ENCODE measurements at regions not wholly inside any gene's neighbourhood (a gene's known extent, or its start where the extent isn't known, plus 50 kb on each side); places are given as distances from the start of the nearest gene placed in this dataset.

DNA sequence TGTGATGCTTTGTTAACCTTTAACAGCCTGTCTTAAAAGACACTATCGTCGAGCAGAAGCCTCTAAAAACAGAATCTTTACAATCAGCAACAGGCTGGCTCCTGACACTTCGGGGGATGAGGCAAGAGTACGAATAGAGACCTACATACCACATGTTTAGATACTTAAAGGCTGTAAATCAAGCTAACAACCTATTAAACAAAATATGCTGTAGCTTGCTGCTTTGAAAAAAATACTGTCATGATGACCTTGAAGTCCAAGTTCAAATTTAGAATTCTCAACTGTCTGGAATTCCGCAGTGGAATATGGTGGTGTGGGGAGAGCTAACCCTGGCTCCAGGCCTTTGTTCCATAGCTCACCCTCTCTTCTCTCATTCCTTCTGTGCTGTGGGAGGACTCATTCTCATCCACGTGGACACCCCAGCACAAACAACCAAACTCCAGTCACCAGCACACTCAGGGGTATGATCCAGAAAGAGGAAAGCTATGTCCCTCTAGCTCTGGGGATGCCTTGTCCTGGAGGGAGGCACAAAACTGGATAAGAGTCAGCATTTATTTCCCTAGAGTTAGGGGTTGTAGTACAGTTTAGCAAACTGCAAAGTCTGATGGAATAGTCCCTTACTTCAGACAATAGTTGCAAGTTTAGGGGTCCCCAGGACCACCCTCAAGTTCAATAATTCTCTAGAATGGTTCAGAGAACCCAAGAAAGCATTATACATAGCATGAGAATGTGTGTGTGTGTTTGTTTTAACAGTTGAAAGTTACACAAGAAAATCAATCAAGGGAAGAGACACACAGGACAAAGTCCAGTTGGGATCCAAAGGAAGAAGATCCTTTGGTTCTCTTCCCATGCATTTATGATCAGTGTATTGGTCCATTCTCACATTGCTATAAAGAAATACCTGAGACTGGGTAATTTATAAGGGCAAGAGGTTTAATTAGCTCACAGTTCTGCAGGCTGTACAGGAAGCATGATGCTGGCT lies 196.1 kb upstream of the SVIL start (continued):
- no peak for TF ChIP-seq FOSL1 (CRISPR knock-in tag; IDR thresholded peaks at IDR 0.05; ENCODE audit: borderline replicate concordance)
- no peak for TF ChIP-seq HDAC2 (CRISPR knock-in tag; IDR thresholded peaks at IDR 0.05)
- TF ChIP-seq GATAD1 (CRISPR knock-in tag; IDR thresholded peaks at IDR 0.05): no peak
- TF ChIP-seq, protein P1, sequence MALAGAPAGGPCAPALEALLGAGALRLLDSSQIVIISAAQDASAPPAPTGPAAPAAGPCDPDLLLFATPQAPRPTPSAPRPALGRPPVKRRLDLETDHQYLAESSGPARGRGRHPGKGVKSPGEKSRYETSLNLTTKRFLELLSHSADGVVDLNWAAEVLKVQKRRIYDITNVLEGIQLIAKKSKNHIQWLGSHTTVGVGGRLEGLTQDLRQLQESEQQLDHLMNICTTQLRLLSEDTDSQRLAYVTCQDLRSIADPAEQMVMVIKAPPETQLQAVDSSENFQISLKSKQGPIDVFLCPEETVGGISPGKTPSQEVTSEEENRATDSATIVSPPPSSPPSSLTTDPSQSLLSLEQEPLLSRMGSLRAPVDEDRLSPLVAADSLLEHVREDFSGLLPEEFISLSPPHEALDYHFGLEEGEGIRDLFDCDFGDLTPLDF (CRISPR knock-in tag; IDR thresholded peaks at IDR 0.05): no peak
- TF ChIP-seq MIXL1 (CRISPR knock-in tag; IDR thresholded peaks at IDR 0.05): no peak
- no peak for TF ChIP-seq ZNF646 (CRISPR knock-in tag; IDR thresholded peaks at IDR 0.05)
- no peak for TF ChIP-seq ZNF280B (CRISPR knock-in tag; IDR thresholded peaks at IDR 0.05; ENCODE audit: borderline replicate concordance)
- TF ChIP-seq MXD3 (CRISPR knock-in tag; IDR thresholded peaks at IDR 0.05): no peak
- no peak for TF ChIP-seq SAP130 (CRISPR knock-in tag; IDR thresholded peaks at IDR 0.05; ENCODE audit: low read depth)
- TF ChIP-seq, protein P2, sequence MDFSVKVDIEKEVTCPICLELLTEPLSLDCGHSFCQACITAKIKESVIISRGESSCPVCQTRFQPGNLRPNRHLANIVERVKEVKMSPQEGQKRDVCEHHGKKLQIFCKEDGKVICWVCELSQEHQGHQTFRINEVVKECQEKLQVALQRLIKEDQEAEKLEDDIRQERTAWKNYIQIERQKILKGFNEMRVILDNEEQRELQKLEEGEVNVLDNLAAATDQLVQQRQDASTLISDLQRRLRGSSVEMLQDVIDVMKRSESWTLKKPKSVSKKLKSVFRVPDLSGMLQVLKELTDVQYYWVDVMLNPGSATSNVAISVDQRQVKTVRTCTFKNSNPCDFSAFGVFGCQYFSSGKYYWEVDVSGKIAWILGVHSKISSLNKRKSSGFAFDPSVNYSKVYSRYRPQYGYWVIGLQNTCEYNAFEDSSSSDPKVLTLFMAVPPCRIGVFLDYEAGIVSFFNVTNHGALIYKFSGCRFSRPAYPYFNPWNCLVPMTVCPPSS (IDR thresholded peaks at IDR 0.05): no peak
- TF ChIP-seq KDM5A (IDR thresholded peaks at IDR 0.05; ENCODE audit: borderline replicate concordance, low read length): no peak
- no peak for TF ChIP-seq ZNF629 (CRISPR knock-in tag; conservative IDR thresholded peaks at IDR 0.05)
- no peak for TF ChIP-seq ZBTB8A (CRISPR knock-in tag; IDR thresholded peaks at IDR 0.05; ENCODE audit: borderline replicate concordance, low read depth)
- no peak for TF ChIP-seq ZNF292 (CRISPR knock-in tag; IDR thresholded peaks at IDR 0.05; ENCODE audit: borderline replicate concordance, low read depth)
- TF ChIP-seq KLF13 (CRISPR knock-in tag; IDR thresholded peaks at IDR 0.05): no peak
- TF ChIP-seq ZBTB7A (CRISPR knock-in tag; IDR thresholded peaks at IDR 0.05): no peak
